IMR-90 (cell line): ENCODE measurements at regions not wholly inside any gene's neighbourhood (a gene's known extent, or its start where the extent isn't known, plus 50 kb on each side); places are given as distances from the start of the nearest gene placed in this dataset.

Source experiments
- ATAC-seq: fragments of 200-7000 bp; cut with Tn5 transposase; 2 replicates; pipeline ENCODE4 v1.9.1; 2020; ENCODE audit warnings: low read depth, mild to moderate bottlenecking, moderate library complexity
- BruUV-seq: library from RNA; stranded (reverse); fragments of 400-500 nt; replicated peaks from 2 replicates; lab custom pipeline; 2021; lab: Mats Ljungman, UMichigan
- CTCF ChIA-PET: fragments of 300-600 bp; formaldehyde crosslinking; extraction: SDS; loops from one replicate; lab custom pipeline; 2021; ENCODE audit warnings: antibody characterized with exemption; lab: Yijun Ruan, JAX
- POLR2A ChIA-PET: fragments of 300-600 bp; sonication (Branson Sonifier 250); formaldehyde crosslinking; loops from one replicate; lab custom pipeline; 2022; ENCODE audit warnings: antibody characterized with exemption; ENCODE audit not compliant: unreplicated experiment; lab: Charles Lee
- DNase-seq: peaks from one replicate; pipeline ENCODE4 v3.0.0; 2013
- H2AFZ ChIP-seq: replicated peaks from 2 replicates; pipeline ENCODE3; 2013; ENCODE audit warnings: low read length, mild to moderate bottlenecking; ENCODE audit not compliant: poor library complexity
- H2AK5ac ChIP-seq: 2 replicates; pipeline ENCODE4 v1.6.1; 2013; ENCODE audit warnings: low read depth, low read length, inconsistent platforms
- H2AK9ac ChIP-seq: replicated peaks from 2 replicates; pipeline ENCODE3; 2013; ENCODE audit warnings: mild to moderate bottlenecking, low read depth, low read length, moderate library complexity; ENCODE audit not compliant: poor library complexity
- H2BK120ac ChIP-seq: 2 replicates; pipeline ENCODE4 v1.6.1; 2013; ENCODE audit warnings: low read depth, low read length, inconsistent platforms
- H2BK15ac ChIP-seq: 3 replicates; pipeline ENCODE4 v1.6.1; 2013; ENCODE audit warnings: low read depth, low read length, inconsistent platforms
- H2BK20ac ChIP-seq: 2 replicates; pipeline ENCODE4 v1.6.1; 2013; ENCODE audit warnings: low read depth, mild to moderate bottlenecking, inconsistent platforms, low read length, moderate library complexity
- H2BK5ac ChIP-seq: 2 replicates; pipeline ENCODE4 v1.6.1; 2013; ENCODE audit warnings: mild to moderate bottlenecking, low read depth, low read length, inconsistent platforms; ENCODE audit not compliant: poor library complexity, severe bottlenecking
- H3K14ac ChIP-seq: replicated peaks from 2 replicates; pipeline ENCODE4 v1.6.1; 2013; ENCODE audit warnings: low read depth, low read length, inconsistent platforms
- H3K18ac ChIP-seq: 2 replicates; pipeline ENCODE4 v1.6.1; 2013; ENCODE audit warnings: low read depth, low read length, control low read depth
- H3K23ac ChIP-seq: 2 replicates; pipeline ENCODE4 v1.6.1; 2013; ENCODE audit warnings: low read depth, low read length, inconsistent platforms
- H3K27ac ChIP-seq: 2 replicates; pipeline ENCODE4 v1.5.1; 2013; ENCODE audit warnings: mild to moderate bottlenecking, control low read depth, low read length; ENCODE audit not compliant: insufficient read depth
- H3K27me3 ChIP-seq: 2 replicates; pipeline ENCODE4 v1.6.1; 2013; ENCODE audit warnings: low read length; ENCODE audit not compliant: control insufficient read depth, insufficient read depth
- H3K36me3 ChIP-seq: 2 replicates; pipeline ENCODE4 v1.6.1; 2013; ENCODE audit warnings: low read length, mixed read lengths; ENCODE audit not compliant: control insufficient read depth, insufficient read depth
- H3K4ac ChIP-seq: 2 replicates; pipeline ENCODE4 v1.6.1; 2013; ENCODE audit warnings: low read depth, low read length, inconsistent platforms
- H3K4me1 ChIP-seq: 2 replicates; pipeline ENCODE4 v1.6.1; 2013; ENCODE audit warnings: low read length, mixed read lengths; ENCODE audit not compliant: control insufficient read depth, insufficient read depth
- H3K4me2 ChIP-seq: 2 replicates; pipeline ENCODE4 v1.6.1; 2013; ENCODE audit warnings: low read depth, mild to moderate bottlenecking, control low read depth, low read length, moderate library complexity
- H3K4me3 ChIP-seq: 2 replicates; pipeline ENCODE4 v1.5.1; 2013; ENCODE audit warnings: low read depth, mild to moderate bottlenecking, control low read depth, low read length, moderate library complexity; ENCODE audit not compliant: insufficient read depth
- H3K56ac ChIP-seq: 2 replicates; pipeline ENCODE4 v1.6.1; 2013; ENCODE audit warnings: low read length, inconsistent platforms; ENCODE audit not compliant: insufficient read depth; ENCODE audit errors: extremely low read depth
- H3K79me1 ChIP-seq, 2 experiments: 2 replicates each; pipeline ENCODE4 v1.6.1; 2013; ENCODE audit warnings: low read length in 2 of 2, inconsistent platforms in 1 of 2, low read depth in 1 of 2
- H3K9ac ChIP-seq: 2 replicates; pipeline ENCODE4 v1.6.1; 2013; ENCODE audit warnings: low read depth, low read length, control low read depth
- H3K9me1 ChIP-seq: 2 replicates; pipeline ENCODE4 v1.6.1; 2013; ENCODE audit warnings: low read length, inconsistent platforms; ENCODE audit not compliant: insufficient read depth
- H3K9me3 ChIP-seq: 2 replicates; pipeline ENCODE4 v1.6.1; 2013; ENCODE audit warnings: low read length; ENCODE audit not compliant: control insufficient read depth, insufficient read depth
- H4K20me1 ChIP-seq: 2 replicates; pipeline ENCODE4 v1.6.1; 2013; ENCODE audit warnings: low read length, inconsistent platforms; ENCODE audit not compliant: insufficient read depth
- H4K5ac ChIP-seq: 2 replicates; pipeline ENCODE4 v1.6.1; 2013; ENCODE audit warnings: mild to moderate bottlenecking, low read depth, low read length, control low read depth
- H4K8ac ChIP-seq, 2 experiments: 2 replicates each; pipeline ENCODE4 v1.6.1; 2013; ENCODE audit warnings: low read depth in 2 of 2, low read length in 2 of 2, control low read depth in 1 of 2, inconsistent platforms in 1 of 2
- H4K91ac ChIP-seq: 2 replicates; pipeline ENCODE4 v1.6.1; 2013; ENCODE audit warnings: low read depth, low read length, inconsistent platforms; ENCODE audit not compliant: insufficient read depth
- CEBPB ChIP-seq: IDR thresholded peaks from 2 replicates; pipeline ENCODE4 v1.6.1; 2012; ENCODE audit warnings: low read depth, low read length, improper control_type of control experiment
- CTCF ChIP-seq: conservative IDR thresholded peaks from 2 replicates; pipeline ENCODE4 v1.5.1; 2012; ENCODE audit warnings: mild to moderate bottlenecking, low read depth, low read length, improper control_type of control experiment
- RCOR1 ChIP-seq: IDR thresholded peaks from 2 replicates; pipeline ENCODE4 v1.6.1; 2012; ENCODE audit warnings: mild to moderate bottlenecking, low read length, improper control_type of control experiment; ENCODE audit not compliant: insufficient replicate concordance
- SMC3 ChIP-seq: fragments of 150-350 bp; IDR thresholded peaks from 2 replicates; pipeline ENCODE4 v1.6.1; 2016; ENCODE audit warnings: low read depth, mild to moderate bottlenecking, antibody characterized with exemption, low read length, moderate library complexity
- USF2 ChIP-seq: fragments of 150-350 bp; IDR thresholded peaks from 2 replicates; pipeline ENCODE4 v1.6.1; 2017; ENCODE audit warnings: mild to moderate bottlenecking, antibody characterized with exemption, low read length, low read depth
- WGBS, 2 experiments: methylation state at CpG; one replicate each; pipeline versions ENCODE4 v1.1.5 to v1.1.7; 2013; ENCODE audit warnings: missing lambda C conversion rate in 2 of 2; ENCODE audit not compliant: insufficient read length in 1 of 2; ENCODE audit errors: extremely low coverage in 2 of 2; 5-methylcytosine and 5-hydroxymethylcytosine counted together
- dilution Hi-C: fragments of 300-500 bp; cut with HindIII; formaldehyde crosslinking; loops from one replicate; pipeline ENCODE4 v1.14.3; 2018; ENCODE audit warnings: low sequenced_read_pairs; ENCODE audit not compliant: unreplicated experiment
- in situ Hi-C: fragments of 300-500 bp; cut with MboI; formaldehyde crosslinking; loops from 3 replicates; pipeline ENCODE4 v1.14.3; 2019; ENCODE audit warnings: low sequenced_read_pairs, inconsistent platforms, mixed read lengths
- intact Hi-C: fragments of 100-400 bp; cut with micrococcal nuclease; formaldehyde crosslinking; loops from 2 replicates; pipeline ENCODE4 v1.10.0; 2022

- TF ChIP-seq RCOR1 = no peak
These were observed 356.5 kb upstream of the ATP2B1 start (continued) for GRCh38 chr12:90064852-90065801.

GRCh38 chr12:90062799-90063198, 354.2 kb upstream of the ATP2B1 start:
- WGBS, 2 experiments = no CpG with 5 or more reads among the region's 4 CpGs
- Histone ChIP-seq H4K8ac (no peak overlapping the region), H3K4ac (no peak overlapping the region), H3K36me3 (no peaks in the 10 kb centered on the region), H3K27me3 (no peaks in the 10 kb centered on the region), H3K18ac (no peak overlapping the region), H3K56ac (no peak overlapping the region), H2AFZ (no peak overlapping the region), H3K9me3 (no peaks in the 10 kb centered on the region), H3K79me1 (no peaks in the 10 kb centered on the region), H4K20me1 (no peaks in the 10 kb centered on the region), H3K4me2 (no peak overlapping the region), H3K4me1 (peaks cover 5% of the 10 kb centered on the region), H2BK120ac (no peak overlapping the region; the same call in 1 of the 2 replicates), H2AK5ac (no peak overlapping the region), H3K9me1 (no peaks in the 10 kb centered on the region; the same call in 1 of the 2 replicates), H4K91ac (no peak overlapping the region), H3K14ac (no peak overlapping the region), H3K27ac (no peak overlapping the region), H2BK5ac (no peak overlapping the region), H3K23ac (no peak overlapping the region), H2BK20ac (no peak overlapping the region), H3K4me3 (no peak overlapping the region), H4K5ac (no peak overlapping the region), H2BK15ac (no peak overlapping the region), H2AK9ac (no peak overlapping the region), H3K9ac (no peak overlapping the region)
- ChIA-PET POLR2A (no interaction called here), CTCF (no interaction called here)
- ATAC-seq (no peak), DNase-seq (no peak)
- in situ Hi-C loops (no loop called here), intact Hi-C loops (no loop called here), dilution Hi-C loops (no loop called here)
- BruUV-seq = no TSS peak
- TF ChIP-seq RCOR1 = no peak
- TF ChIP-seq USF2 = no peak
- no peak for TF ChIP-seq CEBPB
- no peak for TF ChIP-seq SMC3
- TF ChIP-seq CTCF = no peak
